ENCODE measurements at regions not wholly inside any gene's neighbourhood (a gene's known extent, or its start where the extent isn't known, plus 50 kb on each side); places are given as distances from the start of the nearest gene placed in this dataset.
A peak's percentile ranks its signal among the peaks of the same experiment; 100 is the strongest.

DNA sequence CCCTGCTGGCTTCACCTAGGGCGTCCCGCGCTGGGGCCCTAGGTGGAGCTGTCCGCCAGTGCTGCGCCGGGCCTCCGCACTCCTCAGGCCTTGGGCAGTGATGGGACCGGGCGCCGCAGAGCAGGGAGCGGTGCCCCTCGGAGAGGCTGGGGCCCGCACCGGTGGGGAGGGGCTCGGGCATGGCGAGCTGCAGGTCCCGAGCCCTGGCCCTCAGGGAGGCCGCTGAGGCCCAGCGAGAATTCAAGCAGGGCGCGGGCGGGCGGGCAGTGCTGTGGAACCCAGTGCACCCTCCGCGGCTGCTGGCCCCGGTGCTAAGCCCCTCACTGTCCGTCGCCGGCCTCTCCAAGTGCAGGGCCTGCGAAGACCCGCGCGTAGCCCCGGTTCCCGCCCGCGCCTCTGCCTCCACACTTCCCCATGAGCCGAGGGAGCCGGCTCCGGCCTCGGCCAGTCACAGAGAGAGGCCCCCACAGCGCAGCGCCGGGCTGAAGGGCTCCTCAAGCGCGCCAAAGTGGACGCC lies 565.1 kb upstream of the NDST4 start:
- H3K4me3 ChIP-seq, result no peak overlapping the region
- DNase-seq, result peak; percentile 70
- WGBS, 5 donors, result 92 to 96% (median 93%) methylated on average over 23 to 47 of the region's 47 CpGs
- peaks cover 0 to 20% (median 4%) of the 10 kb centered on the region in 8 donors for H3K9me3 ChIP-seq
- TF ChIP-seq POLR2A (IDR thresholded peaks at IDR 0.05) (no peak), POLR2AphosphoS5 (IDR thresholded peaks at IDR 0.05) (no peak)
- TF ChIP-seq, protein P1, sequence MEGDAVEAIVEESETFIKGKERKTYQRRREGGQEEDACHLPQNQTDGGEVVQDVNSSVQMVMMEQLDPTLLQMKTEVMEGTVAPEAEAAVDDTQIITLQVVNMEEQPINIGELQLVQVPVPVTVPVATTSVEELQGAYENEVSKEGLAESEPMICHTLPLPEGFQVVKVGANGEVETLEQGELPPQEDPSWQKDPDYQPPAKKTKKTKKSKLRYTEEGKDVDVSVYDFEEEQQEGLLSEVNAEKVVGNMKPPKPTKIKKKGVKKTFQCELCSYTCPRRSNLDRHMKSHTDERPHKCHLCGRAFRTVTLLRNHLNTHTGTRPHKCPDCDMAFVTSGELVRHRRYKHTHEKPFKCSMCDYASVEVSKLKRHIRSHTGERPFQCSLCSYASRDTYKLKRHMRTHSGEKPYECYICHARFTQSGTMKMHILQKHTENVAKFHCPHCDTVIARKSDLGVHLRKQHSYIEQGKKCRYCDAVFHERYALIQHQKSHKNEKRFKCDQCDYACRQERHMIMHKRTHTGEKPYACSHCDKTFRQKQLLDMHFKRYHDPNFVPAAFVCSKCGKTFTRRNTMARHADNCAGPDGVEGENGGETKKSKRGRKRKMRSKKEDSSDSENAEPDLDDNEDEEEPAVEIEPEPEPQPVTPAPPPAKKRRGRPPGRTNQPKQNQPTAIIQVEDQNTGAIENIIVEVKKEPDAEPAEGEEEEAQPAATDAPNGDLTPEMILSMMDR (IDR thresholded peaks at IDR 0.05 in 8 of 11, conservative IDR thresholded peaks at IDR 0.05 in 3 of 11), result no peak
- intact Hi-C loops (cut with DNase I; ENCODE audit: low total_unique reads), result no loop called here
- H3K4me1 ChIP-seq, result no peaks in the 10 kb centered on the region
- H3K27ac ChIP-seq, result no peak overlapping the region
- no peaks in the 10 kb centered on the region for H3K27me3 ChIP-seq (replicated peaks in 1 of 7)
- H3K36me3 ChIP-seq, result no peaks in the 10 kb centered on the region

DNA sequence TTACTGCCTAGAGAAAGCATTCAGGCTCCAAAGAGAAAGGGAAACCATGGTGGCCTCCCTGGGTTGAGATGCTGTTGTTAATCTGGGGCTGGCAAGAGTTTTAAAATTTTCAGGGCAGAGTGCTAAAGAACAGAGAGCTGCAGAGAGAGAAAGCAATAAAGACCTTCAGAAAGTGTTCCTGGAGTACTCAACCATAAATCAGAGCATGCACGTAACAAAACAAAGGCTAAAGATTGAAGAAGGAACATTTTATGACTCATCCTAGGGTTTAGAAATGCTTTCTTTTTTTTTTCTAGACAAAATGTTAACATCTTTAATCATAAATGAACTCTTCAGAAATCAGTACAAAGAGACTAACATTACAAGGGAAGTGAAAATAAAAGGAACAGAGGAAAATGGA lies 562.3 kb upstream of the NDST4 start:
- no peak for DNase-seq
- TF ChIP-seq, protein P1 (IDR thresholded peaks at IDR 0.05 in 8 of 11, conservative IDR thresholded peaks at IDR 0.05 in 3 of 11), result no peak
- TF ChIP-seq POLR2A (IDR thresholded peaks at IDR 0.05), result no peak
- no peak for TF ChIP-seq POLR2AphosphoS5 (IDR thresholded peaks at IDR 0.05)
- Histone ChIP-seq H3K9me3 (peaks cover 0 to 20% (median 4%) of the 10 kb centered on the region in 8 donors), H3K27me3 (replicated peaks in 1 of 7) (no peaks in the 10 kb centered on the region), H3K4me3 (no peak overlapping the region), H3K27ac (no peak overlapping the region), H3K36me3 (no peaks in the 10 kb centered on the region), H3K4me1 (no peaks in the 10 kb centered on the region)
- intact Hi-C loops (cut with DNase I; ENCODE audit: low total_unique reads), result no loop called here
- 61 to 83% (median 63%) methylated on average over 1 of the region's 1 CpG for WGBS, 5 donors

DNA sequence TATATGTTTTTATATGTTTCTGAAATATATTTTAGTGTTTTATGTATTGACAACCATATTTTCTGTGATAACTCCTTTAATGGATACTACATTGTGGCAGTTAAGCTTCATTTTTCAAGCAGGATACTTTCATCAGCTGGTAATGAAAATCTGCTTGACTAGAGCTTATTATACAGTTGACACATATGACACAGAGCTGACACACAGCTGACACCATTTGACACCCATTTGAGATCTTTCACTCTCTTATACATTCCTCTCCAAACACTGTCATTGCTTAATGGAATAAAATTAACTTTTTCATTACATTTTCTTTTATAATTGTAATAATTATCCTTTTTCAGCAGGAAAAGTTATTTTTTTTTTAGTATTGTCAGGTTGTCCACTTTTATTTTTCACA lies 561.1 kb upstream of the NDST4 start:
- H3K4me1 ChIP-seq, result no peaks in the 10 kb centered on the region
- no peak overlapping the region for H3K4me3 ChIP-seq
- peaks cover 0 to 19% (median 4%) of the 10 kb centered on the region in 8 donors for H3K9me3 ChIP-seq
- no peak for DNase-seq
- no peaks in the 10 kb centered on the region for H3K27me3 ChIP-seq (replicated peaks in 1 of 7)
- no peak overlapping the region for H3K27ac ChIP-seq
- intact Hi-C loops (cut with DNase I; ENCODE audit: low total_unique reads), result no loop called here
- no peaks in the 10 kb centered on the region for H3K36me3 ChIP-seq
- TF ChIP-seq POLR2AphosphoS5 (IDR thresholded peaks at IDR 0.05) (no peak), POLR2A (IDR thresholded peaks at IDR 0.05) (no peak)
- TF ChIP-seq, protein P1 (IDR thresholded peaks at IDR 0.05 in 8 of 11, conservative IDR thresholded peaks at IDR 0.05 in 3 of 11), result no peak

DNA sequence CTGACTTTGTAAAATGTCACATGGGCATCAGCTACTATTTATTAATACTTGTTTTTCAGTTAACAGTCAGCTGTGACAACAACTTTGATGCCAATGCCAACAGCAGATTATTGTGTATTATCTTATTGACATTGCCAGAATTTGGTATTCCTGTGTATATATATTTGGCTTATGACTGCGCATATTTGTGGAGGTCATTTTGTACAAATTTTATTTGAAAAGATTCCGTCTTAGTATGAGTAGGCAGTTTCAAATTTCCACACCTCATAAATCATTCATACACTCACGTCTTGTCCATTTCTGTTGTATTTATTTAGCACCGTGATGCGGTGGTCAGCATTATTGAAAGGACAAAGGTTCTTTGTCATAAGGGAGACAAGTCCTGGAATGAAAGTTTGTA lies 558.2 kb upstream of the NDST4 start:
- no peaks in the 10 kb centered on the region for H3K36me3 ChIP-seq
- no peak overlapping the region for H3K4me3 ChIP-seq
- DNase-seq, result no peak
- H3K4me1 ChIP-seq, result no peaks in the 10 kb centered on the region
- no peaks in the 10 kb centered on the region for H3K27me3 ChIP-seq (replicated peaks in 1 of 7)
- intact Hi-C loops (cut with DNase I; ENCODE audit: low total_unique reads), result no loop called here
- WGBS, 5 donors, result 77 to 85% (median 83%) methylated on average over 5 of the region's 5 CpGs
- TF ChIP-seq POLR2A (IDR thresholded peaks at IDR 0.05) (no peak), POLR2AphosphoS5 (IDR thresholded peaks at IDR 0.05) (no peak)
- TF ChIP-seq, protein P1 (IDR thresholded peaks at IDR 0.05 in 8 of 11, conservative IDR thresholded peaks at IDR 0.05 in 3 of 11), result no peak
- H3K27ac ChIP-seq, result no peak overlapping the region
- no peaks in the 10 kb centered on the region for H3K9me3 ChIP-seq
